A549 (cell line): ENCODE measurements at regions not wholly inside any gene's neighbourhood (a gene's known extent, or its start where the extent isn't known, plus 50 kb on each side); places are given as distances from the start of the nearest gene placed in this dataset.

Experiments used
- BHLHE40 ChIP-seq: IDR thresholded peaks from 2 replicates; pipeline ENCODE4 v1.6.1; 2012; ENCODE audit warnings: low read depth, low read length, inconsistent platforms
- CTCF ChIP-seq: fragments of >200 bp; sonication (Bioruptor Twin); formaldehyde crosslinking; IDR thresholded peaks from 3 replicates; pipeline ENCODE4 v1.5.1; 2016
- HDAC2 ChIP-seq: fragments of 200-600 bp; sonication (generic); IDR thresholded peaks from 2 replicates; pipeline ENCODE4 v1.6.1; 2016
- JUN ChIP-seq, 2 experiments: fragments of >200 bp; sonication (Bioruptor Twin); formaldehyde crosslinking; IDR thresholded peaks; 2 replicates in 1 of 2; 3 replicates in 1 of 2; pipeline ENCODE4 v1.6.1; 2016 to 2017
- MAX ChIP-seq: IDR thresholded peaks from 2 replicates; pipeline ENCODE4 v1.6.1; 2012
- POLR2A ChIP-seq: IDR thresholded peaks from 2 replicates; pipeline ENCODE4 v1.6.1; 2012; ENCODE audit warnings: mild to moderate bottlenecking, low read length
- RAD21 ChIP-seq, 2 experiments: fragments of >200 bp in 1 of 2; sonication (Bioruptor Twin) in 1 of 2; formaldehyde crosslinking in 1 of 2; IDR thresholded peaks in 1 of 2; conservative IDR thresholded peaks in 1 of 2; 2 replicates in 1 of 2; 3 replicates in 1 of 2; pipeline ENCODE4 v1.6.1; 2012 to 2018; ENCODE audit warnings: inconsistent platforms in 1 of 2
- RCOR1 ChIP-seq: fragments of 150-350 bp; IDR thresholded peaks from 2 replicates; pipeline ENCODE4 v1.6.1; 2014; ENCODE audit warnings: antibody characterized with exemption, low read length, low read depth
- SMC3 ChIP-seq: fragments of >200 bp; sonication (Bioruptor Twin); formaldehyde crosslinking; IDR thresholded peaks from 3 replicates; pipeline ENCODE4 v1.6.1; 2018; ENCODE audit warnings: inconsistent platforms
- ZFP36 ChIP-seq: fragments of 450-650 bp; IDR thresholded peaks from 2 replicates; pipeline ENCODE4 v1.6.1; 2014; ENCODE audit warnings: borderline replicate concordance; ENCODE audit not compliant: partially characterized antibody

- TF ChIP-seq MAX = no peak
- no peak for TF ChIP-seq ZFP36
- no peak for TF ChIP-seq CTCF
- TF ChIP-seq JUN (IDR thresholded peaks at IDR 0.05) = no peak
- no peak for TF ChIP-seq SMC3
- TF ChIP-seq HDAC2 = no peak
- no peak for TF ChIP-seq POLR2A
- no peak for TF ChIP-seq RAD21 (conservative IDR thresholded peaks at IDR 0.05 in 1 of 2, IDR thresholded peaks at IDR 0.05 in 1 of 2)
- no peak for TF ChIP-seq RCOR1
- no peak for TF ChIP-seq BHLHE40
These were observed 342.7 kb upstream of the USP9Y start for GRCh38 chrY:12358337-12358736.
